MM.1S (cell line): ENCODE measurements at regions not wholly inside any gene's neighbourhood (a gene's known extent, or its start where the extent isn't known, plus 50 kb on each side); places are given as distances from the start of the nearest gene placed in this dataset.
"Not testable (repeated sequence)": the region's sequence is repeated elsewhere in the genome, so short reads cannot be mapped to it uniquely, and the experiment has no call there.

Experiments
- DNase-seq: peaks from one replicate; pipeline ENCODE4 v3.0.0-alpha.2; 2015
- H2AFZ ChIP-seq: fragments of 300-600 bp; sonication (generic); 2 replicates; pipeline ENCODE4 v1.6.0; 2016; ENCODE audit warnings: antibody characterized with exemption, low read length
- H3F3A ChIP-seq: fragments of 300-600 bp; sonication (generic); 2 replicates; pipeline ENCODE4 v1.6.1; 2016; ENCODE audit warnings: mild to moderate bottlenecking, antibody characterized with exemption, low read length, moderate library complexity, mixed read lengths; ENCODE audit not compliant: insufficient read depth
- H3K27ac ChIP-seq: fragments of 300-600 bp; sonication (generic); 2 replicates; pipeline ENCODE4 v1.5.1; 2016; ENCODE audit warnings: mild to moderate bottlenecking, low read length
- H3K27me3 ChIP-seq: fragments of 300-600 bp; sonication (generic); replicated peaks from 2 replicates; pipeline ENCODE4 v1.6.0; 2016; ENCODE audit warnings: low read length; ENCODE audit not compliant: insufficient read depth
- H3K36me3 ChIP-seq: fragments of 300-600 bp; sonication (generic); replicated peaks from 2 replicates; pipeline ENCODE4 v1.6.1; 2016; ENCODE audit warnings: mild to moderate bottlenecking, low read length, mixed read lengths; ENCODE audit not compliant: insufficient read depth
- H3K4me1 ChIP-seq: fragments of 300-600 bp; sonication (generic); 2 replicates; pipeline ENCODE4 v1.6.1; 2016; ENCODE audit warnings: low read length, mixed read lengths
- H3K4me2 ChIP-seq: fragments of 300-600 bp; sonication (generic); 2 replicates; pipeline ENCODE4 v1.6.0; 2016; ENCODE audit warnings: low read depth, low read length
- H3K4me3 ChIP-seq: fragments of 300-600 bp; sonication (generic); 2 replicates; pipeline ENCODE4 v1.5.1; 2016; ENCODE audit warnings: low read length, mixed read lengths
- H3K79me2 ChIP-seq: fragments of 300-600 bp; sonication (generic); 2 replicates; pipeline ENCODE4 v1.6.1; 2016; ENCODE audit warnings: mixed run types, low read length, mixed read lengths
- H3K9ac ChIP-seq: fragments of 300-600 bp; sonication (generic); 2 replicates; pipeline ENCODE4 v1.6.1; 2016; ENCODE audit warnings: low read length, mixed read lengths
- H3K9me2 ChIP-seq: fragments of 300-600 bp; sonication (generic); replicated peaks from 2 replicates; pipeline ENCODE4 v1.6.1; 2016; ENCODE audit warnings: mild to moderate bottlenecking, low read length, mixed read lengths; ENCODE audit not compliant: insufficient read depth
- H3K9me3 ChIP-seq: fragments of 300-600 bp; sonication (generic); replicated peaks from 2 replicates; pipeline ENCODE4 v1.6.1; 2016; ENCODE audit warnings: mild to moderate bottlenecking, low read length, mixed read lengths; ENCODE audit not compliant: insufficient read depth
- H4K20me1 ChIP-seq: fragments of 300-600 bp; sonication (generic); 2 replicates; pipeline ENCODE4 v1.6.1; 2016; ENCODE audit warnings: mild to moderate bottlenecking, low read length, moderate library complexity, mixed read lengths; ENCODE audit not compliant: insufficient read depth
- EZH2 ChIP-seq: fragments of 300-600 bp; sonication (generic); optimal IDR thresholded peaks from 2 replicates; pipeline ENCODE3; 2017; ENCODE audit warnings: low read depth, mild to moderate bottlenecking, antibody characterized with exemption, low read length, mixed read lengths
- EZH2phosphoT487 ChIP-seq: fragments of 300-600 bp; sonication (generic); IDR thresholded peaks from 2 replicates; pipeline ENCODE4 v1.6.1; 2018; ENCODE audit warnings: antibody characterized with exemption, low read length
- TF ChIP-seq, protein P1 (sequence below): fragments of 300-600 bp; sonication (generic); IDR thresholded peaks from 2 replicates; pipeline ENCODE4 v1.5.1; 2016; ENCODE audit warnings: antibody characterized with exemption, low read length, mixed read lengths

DNA sequence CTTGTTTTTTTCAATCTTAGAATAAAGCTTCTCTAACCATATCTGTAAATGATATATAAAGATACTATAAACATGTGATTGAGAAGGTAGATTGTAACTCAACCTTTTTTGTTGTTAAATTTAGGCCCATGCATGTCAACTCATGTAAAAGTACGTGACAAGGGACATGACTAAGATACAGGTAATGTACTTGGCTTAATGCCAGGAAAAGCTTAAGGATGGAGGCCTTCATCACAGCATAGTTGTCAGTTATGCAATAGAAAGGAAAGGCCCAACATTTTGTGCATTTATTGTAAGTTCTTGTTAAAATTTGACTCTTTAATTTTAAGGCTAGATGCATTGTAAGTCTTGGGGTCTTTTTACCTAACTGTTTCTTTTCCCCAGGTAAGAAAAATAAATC, 305.1 kb downstream of the LTN1 start:
- H4K20me1 ChIP-seq: no peaks in the 10 kb centered on the region
- no peak for TF ChIP-seq EZH2phosphoT487
- TF ChIP-seq, protein P1, sequence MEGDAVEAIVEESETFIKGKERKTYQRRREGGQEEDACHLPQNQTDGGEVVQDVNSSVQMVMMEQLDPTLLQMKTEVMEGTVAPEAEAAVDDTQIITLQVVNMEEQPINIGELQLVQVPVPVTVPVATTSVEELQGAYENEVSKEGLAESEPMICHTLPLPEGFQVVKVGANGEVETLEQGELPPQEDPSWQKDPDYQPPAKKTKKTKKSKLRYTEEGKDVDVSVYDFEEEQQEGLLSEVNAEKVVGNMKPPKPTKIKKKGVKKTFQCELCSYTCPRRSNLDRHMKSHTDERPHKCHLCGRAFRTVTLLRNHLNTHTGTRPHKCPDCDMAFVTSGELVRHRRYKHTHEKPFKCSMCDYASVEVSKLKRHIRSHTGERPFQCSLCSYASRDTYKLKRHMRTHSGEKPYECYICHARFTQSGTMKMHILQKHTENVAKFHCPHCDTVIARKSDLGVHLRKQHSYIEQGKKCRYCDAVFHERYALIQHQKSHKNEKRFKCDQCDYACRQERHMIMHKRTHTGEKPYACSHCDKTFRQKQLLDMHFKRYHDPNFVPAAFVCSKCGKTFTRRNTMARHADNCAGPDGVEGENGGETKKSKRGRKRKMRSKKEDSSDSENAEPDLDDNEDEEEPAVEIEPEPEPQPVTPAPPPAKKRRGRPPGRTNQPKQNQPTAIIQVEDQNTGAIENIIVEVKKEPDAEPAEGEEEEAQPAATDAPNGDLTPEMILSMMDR: no peak
- TF ChIP-seq EZH2: no peak
- H3K27ac ChIP-seq: no peak overlapping the region
- H3K4me3 ChIP-seq: no peak overlapping the region
- no peaks in the 10 kb centered on the region for H3K9me3 ChIP-seq
- no peak overlapping the region for H3K9ac ChIP-seq
- H3K4me2 ChIP-seq: no peak overlapping the region
- DNase-seq: no peak
- H3K9me2 ChIP-seq: no peaks in the 10 kb centered on the region
- H2AFZ ChIP-seq: no peak overlapping the region
- H3K4me1 ChIP-seq: no peaks in the 10 kb centered on the region
- no peaks in the 10 kb centered on the region for H3K36me3 ChIP-seq
- H3K79me2 ChIP-seq: no peaks in the 10 kb centered on the region
- no peaks in the 10 kb centered on the region for H3K27me3 ChIP-seq
- H3F3A ChIP-seq: no peaks in the 10 kb centered on the region

DNA sequence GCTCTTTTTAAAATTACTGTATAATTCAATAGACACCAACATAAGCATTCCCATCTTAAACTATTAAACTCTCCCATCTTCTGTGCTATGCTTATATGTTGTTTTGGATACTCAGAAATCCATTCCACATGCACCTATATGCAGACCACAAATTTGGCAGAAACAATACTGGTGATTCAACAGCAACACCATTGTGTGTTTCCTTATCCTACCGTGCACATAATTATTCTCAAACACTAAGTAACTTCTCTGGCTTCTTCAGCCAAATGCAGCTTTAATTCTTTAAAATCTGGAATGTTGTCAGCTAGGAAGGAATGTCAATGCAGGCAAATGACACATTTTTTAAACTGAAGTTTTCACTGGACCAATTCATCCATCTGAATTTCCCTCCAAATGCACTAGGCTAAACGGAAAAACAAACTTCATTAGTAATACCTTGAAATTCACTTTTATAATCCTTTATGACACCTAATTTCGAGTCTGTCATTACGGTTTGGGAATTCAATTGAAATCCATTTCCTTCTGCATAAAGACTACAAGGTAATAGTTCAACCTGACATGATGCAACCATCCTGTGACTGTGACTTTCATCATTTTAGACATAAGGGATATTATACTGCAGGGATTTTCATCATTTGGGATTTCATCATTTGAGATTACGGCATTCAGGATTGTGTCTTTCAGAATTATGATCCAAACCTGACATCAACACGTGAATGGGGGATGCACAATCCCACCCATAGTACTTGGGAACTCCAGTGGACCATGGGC, 308.5 kb downstream of the LTN1 start:
- H3K9me3 ChIP-seq: no peaks in the 10 kb centered on the region
- TF ChIP-seq, protein P1: no peak
- TF ChIP-seq EZH2: no peak
- TF ChIP-seq EZH2phosphoT487: no peak
- H3K79me2 ChIP-seq: no peaks in the 10 kb centered on the region
- no peak overlapping the region for H3K27ac ChIP-seq
- no peak overlapping the region for H3K4me2 ChIP-seq
- H3K9ac ChIP-seq: no peak overlapping the region
- no peaks in the 10 kb centered on the region for H3F3A ChIP-seq
- no peak overlapping the region for H2AFZ ChIP-seq
- DNase-seq: no peak
- H3K4me1 ChIP-seq: no peaks in the 10 kb centered on the region
- H3K36me3 ChIP-seq: no peaks in the 10 kb centered on the region
- H3K27me3 ChIP-seq: no peaks in the 10 kb centered on the region
- no peaks in the 10 kb centered on the region for H3K9me2 ChIP-seq
- H3K4me3 ChIP-seq: no peak overlapping the region
- H4K20me1 ChIP-seq: no peaks in the 10 kb centered on the region

GRCh38 chr21:28682884-28683283, 309.8 kb downstream of the LTN1 start:
- H3K27ac ChIP-seq, H3K4me1 ChIP-seq, H3K9ac ChIP-seq, H3K4me2 ChIP-seq, H3K79me2 ChIP-seq, H4K20me1 ChIP-seq, DNase-seq, H3K36me3 ChIP-seq, H3K4me3 ChIP-seq, H2AFZ ChIP-seq, H3K9me2 ChIP-seq, H3F3A ChIP-seq, H3K9me3 ChIP-seq, H3K27me3 ChIP-seq: not testable (repeated sequence)

DNA sequence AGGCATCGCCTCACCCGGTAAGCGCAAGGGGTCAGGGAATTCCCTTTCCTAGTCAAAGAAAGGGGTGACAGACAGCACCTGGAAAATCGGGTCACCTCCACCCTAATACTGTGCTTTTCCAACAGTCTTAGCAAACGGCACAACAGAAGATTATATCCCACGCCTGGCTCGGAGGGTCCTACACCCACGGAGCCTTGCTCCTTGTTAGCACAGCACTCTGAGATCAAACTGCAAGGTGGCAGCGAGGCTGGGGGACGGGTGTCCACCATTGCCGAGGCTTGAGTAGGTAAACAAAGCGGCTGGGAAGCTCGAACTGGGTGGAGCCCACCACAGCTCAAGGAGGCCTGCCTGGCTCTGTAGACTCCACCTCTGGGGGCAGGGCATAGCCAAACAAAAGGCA, 315.6 kb downstream of the LTN1 start:
- not testable (repeated sequence) for H3K4me3 ChIP-seq, H3K9ac ChIP-seq, H3K27me3 ChIP-seq, H2AFZ ChIP-seq, H3F3A ChIP-seq, H4K20me1 ChIP-seq, H3K36me3 ChIP-seq, H3K9me3 ChIP-seq, H3K4me1 ChIP-seq, H3K4me2 ChIP-seq, H3K9me2 ChIP-seq, H3K79me2 ChIP-seq, DNase-seq, H3K27ac ChIP-seq
